ENCODE measurements at regions not wholly inside any gene's neighbourhood (a gene's known extent, or its start where the extent isn't known, plus 50 kb on each side); places are given as distances from the start of the nearest gene placed in this dataset.

DNA sequence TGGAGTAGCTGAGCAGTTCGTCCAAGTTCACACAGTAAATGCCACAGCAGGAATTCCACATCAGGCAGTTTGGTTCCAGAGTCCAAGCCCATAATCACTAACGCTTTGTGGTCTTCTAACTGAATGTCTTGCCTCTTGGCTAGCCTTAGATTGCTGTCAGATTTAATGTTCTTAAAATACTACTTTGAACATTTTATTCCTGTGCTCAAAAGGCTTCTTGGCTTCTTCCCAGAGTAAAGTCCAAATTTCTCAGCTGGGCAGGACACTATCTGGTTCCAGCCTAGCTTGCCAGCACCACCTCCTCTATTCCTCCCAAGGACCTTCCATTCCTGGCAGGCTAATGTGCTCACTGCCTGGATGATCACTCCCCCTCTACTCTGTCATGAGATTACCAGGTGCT is 256.9 kb downstream of the SQOR start:
- no peak for TF ChIP-seq POLR2A (IDR thresholded peaks at IDR 0.05)
- TF ChIP-seq, protein P1, sequence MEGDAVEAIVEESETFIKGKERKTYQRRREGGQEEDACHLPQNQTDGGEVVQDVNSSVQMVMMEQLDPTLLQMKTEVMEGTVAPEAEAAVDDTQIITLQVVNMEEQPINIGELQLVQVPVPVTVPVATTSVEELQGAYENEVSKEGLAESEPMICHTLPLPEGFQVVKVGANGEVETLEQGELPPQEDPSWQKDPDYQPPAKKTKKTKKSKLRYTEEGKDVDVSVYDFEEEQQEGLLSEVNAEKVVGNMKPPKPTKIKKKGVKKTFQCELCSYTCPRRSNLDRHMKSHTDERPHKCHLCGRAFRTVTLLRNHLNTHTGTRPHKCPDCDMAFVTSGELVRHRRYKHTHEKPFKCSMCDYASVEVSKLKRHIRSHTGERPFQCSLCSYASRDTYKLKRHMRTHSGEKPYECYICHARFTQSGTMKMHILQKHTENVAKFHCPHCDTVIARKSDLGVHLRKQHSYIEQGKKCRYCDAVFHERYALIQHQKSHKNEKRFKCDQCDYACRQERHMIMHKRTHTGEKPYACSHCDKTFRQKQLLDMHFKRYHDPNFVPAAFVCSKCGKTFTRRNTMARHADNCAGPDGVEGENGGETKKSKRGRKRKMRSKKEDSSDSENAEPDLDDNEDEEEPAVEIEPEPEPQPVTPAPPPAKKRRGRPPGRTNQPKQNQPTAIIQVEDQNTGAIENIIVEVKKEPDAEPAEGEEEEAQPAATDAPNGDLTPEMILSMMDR (IDR thresholded peaks at IDR 0.05): no peak

Data from body of pancreas (tissue), 4 donors.